AG10803 (cell line): ENCODE measurements at regions not wholly inside any gene's neighbourhood (a gene's known extent, or its start where the extent isn't known, plus 50 kb on each side); places are given as distances from the start of the nearest gene placed in this dataset.
"Not testable (repeated sequence)": the region's sequence is repeated elsewhere in the genome, so short reads cannot be mapped to it uniquely, and the experiment has no call there.

Source experiments
- DNase-seq: peaks from one replicate; pipeline ENCODE4 v3.0.0; 2010; ENCODE audit warnings: low read depth
- H3K4me3 ChIP-seq: 2 replicates; pipeline ENCODE4 v1.5.1; 2011; ENCODE audit warnings: mild to moderate bottlenecking, low read length, control low read depth
- TF ChIP-seq, protein P1 (sequence below): conservative IDR thresholded peaks from 2 replicates; pipeline ENCODE4 v1.5.1; 2011; ENCODE audit warnings: mild to moderate bottlenecking, low read length, control low read depth, inconsistent platforms

DNA sequence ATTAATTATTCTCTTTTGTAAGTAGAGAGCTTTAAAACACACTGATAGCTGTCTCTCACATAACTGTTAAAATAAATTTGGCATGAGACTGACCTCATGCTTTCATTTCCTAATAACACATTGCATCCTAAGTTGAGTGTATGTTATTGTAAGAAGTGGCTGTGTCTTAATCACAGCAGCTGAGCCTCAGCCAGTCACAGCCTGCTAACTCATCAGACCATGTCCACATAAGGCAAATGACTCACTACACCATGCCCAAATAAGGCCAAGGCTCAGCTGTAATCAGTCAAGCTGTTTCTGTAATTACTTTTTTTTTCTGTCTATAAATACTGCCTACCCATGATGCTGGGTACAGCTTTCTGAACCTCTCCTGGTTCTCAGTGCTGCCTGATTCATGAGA, 860.9 kb downstream of the XPNPEP1 start:
- TF ChIP-seq, protein P1, sequence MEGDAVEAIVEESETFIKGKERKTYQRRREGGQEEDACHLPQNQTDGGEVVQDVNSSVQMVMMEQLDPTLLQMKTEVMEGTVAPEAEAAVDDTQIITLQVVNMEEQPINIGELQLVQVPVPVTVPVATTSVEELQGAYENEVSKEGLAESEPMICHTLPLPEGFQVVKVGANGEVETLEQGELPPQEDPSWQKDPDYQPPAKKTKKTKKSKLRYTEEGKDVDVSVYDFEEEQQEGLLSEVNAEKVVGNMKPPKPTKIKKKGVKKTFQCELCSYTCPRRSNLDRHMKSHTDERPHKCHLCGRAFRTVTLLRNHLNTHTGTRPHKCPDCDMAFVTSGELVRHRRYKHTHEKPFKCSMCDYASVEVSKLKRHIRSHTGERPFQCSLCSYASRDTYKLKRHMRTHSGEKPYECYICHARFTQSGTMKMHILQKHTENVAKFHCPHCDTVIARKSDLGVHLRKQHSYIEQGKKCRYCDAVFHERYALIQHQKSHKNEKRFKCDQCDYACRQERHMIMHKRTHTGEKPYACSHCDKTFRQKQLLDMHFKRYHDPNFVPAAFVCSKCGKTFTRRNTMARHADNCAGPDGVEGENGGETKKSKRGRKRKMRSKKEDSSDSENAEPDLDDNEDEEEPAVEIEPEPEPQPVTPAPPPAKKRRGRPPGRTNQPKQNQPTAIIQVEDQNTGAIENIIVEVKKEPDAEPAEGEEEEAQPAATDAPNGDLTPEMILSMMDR: no peak
- no peak overlapping the region for H3K4me3 ChIP-seq
- peak; percentile 17 for DNase-seq

DNA sequence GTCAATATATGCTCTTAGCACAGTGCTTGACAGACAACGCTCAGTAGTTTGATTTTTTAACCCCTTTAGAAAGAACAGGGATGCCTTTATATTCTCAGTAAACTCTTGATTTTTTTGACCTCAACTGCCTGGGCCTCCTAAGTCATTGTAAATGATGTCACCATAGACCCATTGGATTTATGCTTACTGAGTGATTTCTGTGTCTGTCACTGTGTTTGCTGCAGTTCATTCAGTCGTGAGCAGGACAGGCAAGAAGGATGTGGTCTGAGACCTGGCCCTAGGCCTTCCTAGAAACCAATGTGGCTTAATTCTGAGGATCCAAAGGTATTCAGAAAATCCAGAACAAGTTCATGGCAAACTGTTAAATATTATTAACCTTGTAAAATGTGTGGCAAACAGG, 868.1 kb downstream of the XPNPEP1 start:
- no peak for DNase-seq
- TF ChIP-seq, protein P1: no peak
- no peak overlapping the region for H3K4me3 ChIP-seq

DNA sequence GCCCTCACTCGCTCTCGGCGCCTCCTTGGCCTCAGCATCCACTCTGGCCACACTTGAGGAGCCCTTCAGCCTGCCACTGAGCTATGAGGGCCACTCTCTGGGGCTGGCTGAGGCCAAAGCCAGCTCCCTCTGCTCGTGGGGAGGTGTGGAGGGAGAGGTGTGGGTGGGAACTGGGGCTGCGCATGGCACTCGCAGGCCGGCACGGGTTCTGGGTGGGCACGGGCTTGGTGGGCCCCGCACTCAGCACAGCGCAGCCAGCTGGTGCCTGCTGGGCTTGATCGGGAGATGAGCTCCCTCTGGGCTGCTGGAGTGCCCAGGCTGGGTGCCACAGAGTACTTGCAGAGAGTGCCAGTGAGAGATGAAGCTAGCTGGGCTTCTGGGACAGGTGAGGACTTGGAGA, 875.5 kb downstream of the XPNPEP1 start:
- TF ChIP-seq, protein P1: no peak
- no peak overlapping the region for H3K4me3 ChIP-seq
- DNase-seq: no peak

DNA sequence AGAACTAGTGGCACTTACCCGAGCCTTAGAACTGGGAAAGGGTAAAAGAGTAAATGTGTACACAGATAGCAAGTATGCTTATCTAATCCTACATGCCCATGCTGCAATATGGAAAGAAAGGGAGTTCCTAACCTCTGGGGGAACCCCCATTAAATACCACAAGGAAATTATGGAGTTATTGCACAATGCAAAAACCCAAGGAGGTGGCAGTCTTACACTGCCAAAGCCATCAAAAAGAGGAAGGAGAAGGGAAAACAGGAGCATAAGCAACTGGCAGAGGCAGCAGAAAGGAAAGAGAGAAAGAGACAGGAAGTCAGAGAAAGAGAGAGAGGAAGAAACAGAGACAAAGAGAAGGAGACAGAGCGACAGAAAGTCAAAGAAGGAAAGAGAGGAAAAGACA, 876.9 kb downstream of the XPNPEP1 start:
- not testable (repeated sequence) for H3K4me3 ChIP-seq, DNase-seq

DNA sequence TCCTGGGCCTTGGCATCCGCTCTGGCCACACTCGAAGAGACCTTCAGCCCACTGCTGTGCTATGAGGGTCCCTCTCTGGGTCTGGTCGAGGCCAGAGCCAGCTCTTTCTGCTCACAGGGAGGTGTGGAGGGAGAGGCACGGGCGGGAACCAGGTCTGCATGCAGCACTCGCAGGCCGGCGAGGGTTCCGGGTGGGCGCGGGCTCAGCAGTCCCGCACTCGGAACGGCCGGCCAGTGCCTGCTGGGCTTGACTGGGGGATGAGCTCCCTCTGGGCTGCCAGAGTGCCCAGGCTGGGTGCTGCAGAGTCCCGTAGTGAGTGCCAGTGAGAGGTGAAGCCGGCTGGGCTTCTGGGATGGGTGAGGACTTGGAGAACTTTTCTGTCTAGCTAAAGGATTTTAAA, 882.7 kb downstream of the XPNPEP1 start:
- H3K4me3 ChIP-seq: no peak overlapping the region
- DNase-seq: no peak
- TF ChIP-seq, protein P1: no peak

DNA sequence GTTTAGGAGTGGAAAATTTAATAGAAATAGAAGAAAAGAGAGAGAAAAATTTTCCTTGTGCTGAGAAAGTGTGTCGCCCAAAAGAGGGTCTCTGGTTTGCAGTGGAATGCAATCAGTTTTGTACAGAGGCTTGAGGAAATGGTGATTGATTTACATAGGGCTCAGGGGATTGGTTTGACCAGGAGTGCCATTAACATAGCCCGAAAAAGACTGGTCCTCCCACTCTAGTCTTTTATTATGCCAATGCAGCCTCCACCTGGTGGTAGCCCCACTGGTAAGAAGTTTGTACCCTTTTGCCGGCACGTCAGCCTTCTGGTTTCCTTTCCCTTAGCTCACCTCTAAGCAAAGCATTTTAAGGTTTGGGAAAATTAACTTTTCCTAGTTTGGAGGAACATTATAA, 885.3 kb downstream of the XPNPEP1 start:
- no peak for DNase-seq
- H3K4me3 ChIP-seq: no peak overlapping the region
- TF ChIP-seq, protein P1: no peak

DNA sequence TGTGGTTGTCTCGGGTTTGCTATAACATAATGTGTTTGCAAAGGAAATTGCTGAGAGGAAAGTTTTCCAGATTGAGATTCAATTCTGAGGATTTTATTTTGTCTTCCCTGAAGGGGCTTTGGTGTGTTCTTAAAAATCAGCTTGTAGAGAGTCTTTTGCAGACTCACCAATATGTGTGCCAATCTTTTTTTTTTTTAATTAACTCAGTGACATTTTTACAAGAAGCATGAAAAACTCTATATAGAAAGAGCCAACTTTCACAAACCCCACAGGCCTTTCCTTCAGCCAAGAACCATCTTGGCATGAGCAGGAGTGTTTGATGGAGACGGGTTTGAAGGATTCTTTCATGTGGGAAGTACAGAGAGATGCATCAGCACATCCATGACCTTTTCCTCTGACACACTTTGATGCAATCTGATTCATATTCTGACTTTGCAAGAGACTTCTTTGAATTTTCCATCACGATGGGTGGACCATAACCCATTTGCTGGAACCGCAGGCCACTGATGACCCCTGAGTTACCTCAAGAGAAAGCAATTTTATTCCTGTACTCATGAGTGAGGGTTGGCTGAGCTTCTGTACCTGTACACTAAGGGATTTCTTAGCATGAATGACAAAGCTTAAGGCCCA, 892.6 kb downstream of the XPNPEP1 start:
- H3K4me3 ChIP-seq: no peak overlapping the region
- TF ChIP-seq, protein P1: no peak

DNA sequence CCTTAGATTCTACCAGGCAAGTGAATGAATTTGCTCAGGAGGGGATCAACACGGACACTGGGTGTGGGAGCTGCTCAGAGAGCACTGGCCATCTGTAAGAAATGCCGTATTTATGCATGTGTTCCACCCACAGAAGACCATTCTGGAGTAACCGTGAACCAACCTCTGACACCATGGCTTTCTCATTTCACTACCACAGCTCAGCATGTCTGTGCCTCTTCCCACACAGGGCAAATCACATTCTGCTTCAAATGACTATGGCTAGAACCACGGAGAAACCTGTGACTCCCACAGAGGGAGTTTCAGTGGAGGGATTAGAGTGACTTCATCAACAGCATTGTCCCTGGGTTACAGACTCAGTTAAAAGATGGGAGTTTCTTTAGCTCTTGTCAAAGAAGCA, 893.4 kb downstream of the XPNPEP1 start:
- DNase-seq: no peak
- no peak overlapping the region for H3K4me3 ChIP-seq
- TF ChIP-seq, protein P1: no peak

More for the DNA sequence above, 892.6 kb downstream of the XPNPEP1 start:
- DNase-seq: no peak
